CD4-positive, alpha-beta T cell (primary cell): ENCODE measurements at regions not wholly inside any gene's neighbourhood (a gene's known extent, or its start where the extent isn't known, plus 50 kb on each side); places are given as distances from the start of the nearest gene placed in this dataset.

ENCODE experiments used
- ATAC-seq: fragments of 200-7000 bp; cut with Tn5 transposase; one replicate; pipeline ENCODE4 v1.10.0; 2022; ENCODE audit warnings: mild to moderate bottlenecking; ENCODE audit not compliant: poor library complexity
- CTCF ChIA-PET: fragments of 350-600 bp; sonication (Branson Sonifier 250); formaldehyde crosslinking; loops from one replicate; lab custom pipeline; 2021; ENCODE audit warnings: antibody characterized with exemption, inconsistent platforms; lab: Charles Lee
- POLR2A ChIA-PET: fragments of 350-600 bp; sonication (Branson Sonifier 250); formaldehyde crosslinking; loops from one replicate; lab custom pipeline; 2021; ENCODE audit warnings: antibody characterized with exemption, inconsistent platforms; lab: Charles Lee
- DNase-seq, 14 experiments: peaks; one replicate each; pipeline ENCODE4 v3.0.0-alpha.2; 2013 to 2020; ENCODE audit warnings: mixed read lengths in 2 of 14
- H3K27ac ChIP-seq, 2 donors: one replicate each; pipeline versions ENCODE4 v1.5.1 to v1.7.0; 2013; ENCODE audit warnings: low read length in 2 of 2, low read depth in 1 of 2, mild to moderate bottlenecking in 1 of 2
- H3K27me3 ChIP-seq, 2 experiments: 1 replicate in 1 of 2; 2 replicates in 1 of 2; pipeline versions ENCODE4 v1.6.1 to v1.7.0; 2013; ENCODE audit warnings: low read length in 2 of 2, control low read depth in 1 of 2, mild to moderate bottlenecking in 1 of 2, moderate library complexity in 1 of 2; ENCODE audit not compliant: insufficient read depth in 2 of 2, control insufficient read depth in 1 of 2
- H3K36me3 ChIP-seq: one replicate; pipeline ENCODE4 v1.6.1; 2013; ENCODE audit warnings: low read length, control low read depth; ENCODE audit not compliant: insufficient read depth
- H3K4me1 ChIP-seq: one replicate; pipeline ENCODE4 v1.6.1; 2013; ENCODE audit warnings: low read length, control low read depth; ENCODE audit not compliant: insufficient read depth
- H3K4me3 ChIP-seq: one replicate; pipeline ENCODE4 v1.5.1; 2013; ENCODE audit warnings: mild to moderate bottlenecking, low read length, moderate library complexity
- H3K9me3 ChIP-seq, 2 experiments: 1 replicate in 1 of 2; 2 replicates in 1 of 2; pipeline versions ENCODE4 v1.6.1 to v1.7.0; 2013; ENCODE audit warnings: low read length in 2 of 2, mild to moderate bottlenecking in 2 of 2, control low read depth in 1 of 2, moderate library complexity in 1 of 2; ENCODE audit not compliant: control insufficient read depth in 1 of 2, insufficient read depth in 1 of 2
- H3K27ac Mint-ChIP-seq: one replicate; pipeline ENCODE4 v1.8.0; 2020; ENCODE audit warnings: mixed read lengths
- H3K27me3 Mint-ChIP-seq: one replicate; pipeline ENCODE4 v1.8.0; 2021; ENCODE audit warnings: mixed read lengths
- H3K36me3 Mint-ChIP-seq: one replicate; pipeline ENCODE4 v1.8.0; 2021; ENCODE audit warnings: low read depth, mixed read lengths
- H3K4me1 Mint-ChIP-seq: one replicate; pipeline ENCODE4 v1.8.0; 2021; ENCODE audit warnings: low read depth, mixed read lengths
- H3K4me3 Mint-ChIP-seq: one replicate; pipeline ENCODE4 v1.8.0; 2020; ENCODE audit warnings: mild to moderate bottlenecking, mixed read lengths
- H3K9me3 Mint-ChIP-seq: one replicate; pipeline ENCODE4 v1.8.0; 2020; ENCODE audit warnings: mixed read lengths
- intact Hi-C, 2 experiments: fragments of 100-400 bp; cut with DNase I in 1 of 2; cut with micrococcal nuclease in 1 of 2; formaldehyde crosslinking; loops; one replicate each; pipeline versions ENCODE4 v1.15.1 to v1.9.0; 2023 to 2025; cut with DNase I, micrococcal nuclease
- TF ChIP-seq, protein P1 (sequence below): fragments of 200-600 bp; IDR thresholded peaks from one replicate; pipeline ENCODE4 v1.8.0; 2022; ENCODE audit warnings: antibody characterized with exemption, mild to moderate bottlenecking

DNA sequence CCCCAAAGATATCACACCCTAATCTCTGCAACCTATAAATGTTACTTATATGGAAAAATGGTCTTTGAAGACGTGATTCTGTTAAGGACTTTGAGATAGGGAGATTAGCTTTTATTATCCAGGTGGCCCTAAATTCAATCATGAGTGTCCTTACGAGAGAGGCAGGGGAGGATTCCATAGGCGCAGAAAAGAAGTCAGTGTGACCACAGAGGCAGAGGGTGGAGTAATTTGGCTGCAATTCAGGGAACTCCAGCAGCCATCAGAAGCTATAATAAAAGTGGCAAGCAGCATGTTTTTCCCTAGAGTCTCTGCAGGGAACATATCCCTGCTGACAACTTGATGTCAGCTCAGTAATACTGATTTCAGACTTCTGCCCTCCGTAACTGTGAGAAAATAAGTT, 315.2 kb upstream of the ROBO2 start:
- no peaks in the 10 kb centered on the region for H3K36me3 Mint-ChIP-seq
- no peak overlapping the region for H3K27ac Mint-ChIP-seq
- no peaks in the 10 kb centered on the region for H3K27me3 Mint-ChIP-seq
- CTCF ChIA-PET, result no interaction called here
- H3K4me1 Mint-ChIP-seq, result no peaks in the 10 kb centered on the region
- TF ChIP-seq, protein P1, sequence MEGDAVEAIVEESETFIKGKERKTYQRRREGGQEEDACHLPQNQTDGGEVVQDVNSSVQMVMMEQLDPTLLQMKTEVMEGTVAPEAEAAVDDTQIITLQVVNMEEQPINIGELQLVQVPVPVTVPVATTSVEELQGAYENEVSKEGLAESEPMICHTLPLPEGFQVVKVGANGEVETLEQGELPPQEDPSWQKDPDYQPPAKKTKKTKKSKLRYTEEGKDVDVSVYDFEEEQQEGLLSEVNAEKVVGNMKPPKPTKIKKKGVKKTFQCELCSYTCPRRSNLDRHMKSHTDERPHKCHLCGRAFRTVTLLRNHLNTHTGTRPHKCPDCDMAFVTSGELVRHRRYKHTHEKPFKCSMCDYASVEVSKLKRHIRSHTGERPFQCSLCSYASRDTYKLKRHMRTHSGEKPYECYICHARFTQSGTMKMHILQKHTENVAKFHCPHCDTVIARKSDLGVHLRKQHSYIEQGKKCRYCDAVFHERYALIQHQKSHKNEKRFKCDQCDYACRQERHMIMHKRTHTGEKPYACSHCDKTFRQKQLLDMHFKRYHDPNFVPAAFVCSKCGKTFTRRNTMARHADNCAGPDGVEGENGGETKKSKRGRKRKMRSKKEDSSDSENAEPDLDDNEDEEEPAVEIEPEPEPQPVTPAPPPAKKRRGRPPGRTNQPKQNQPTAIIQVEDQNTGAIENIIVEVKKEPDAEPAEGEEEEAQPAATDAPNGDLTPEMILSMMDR, result no peak
- Histone ChIP-seq H3K27me3 (no peaks in the 10 kb centered on the region), H3K4me3 (no peak overlapping the region), H3K27ac (no peak overlapping the region), H3K9me3 (peaks cover 0 to 3% of the 10 kb centered on the region in 2 experiments), H3K4me1 (no peaks in the 10 kb centered on the region), H3K36me3 (no peaks in the 10 kb centered on the region)
- DNase-seq (no peak), ATAC-seq (no peak)
- no peak overlapping the region for H3K4me3 Mint-ChIP-seq
- H3K9me3 Mint-ChIP-seq, result peaks cover 20% of the 10 kb centered on the region
- POLR2A ChIA-PET, result no interaction called here
- intact Hi-C loops, result no loop called here

DNA sequence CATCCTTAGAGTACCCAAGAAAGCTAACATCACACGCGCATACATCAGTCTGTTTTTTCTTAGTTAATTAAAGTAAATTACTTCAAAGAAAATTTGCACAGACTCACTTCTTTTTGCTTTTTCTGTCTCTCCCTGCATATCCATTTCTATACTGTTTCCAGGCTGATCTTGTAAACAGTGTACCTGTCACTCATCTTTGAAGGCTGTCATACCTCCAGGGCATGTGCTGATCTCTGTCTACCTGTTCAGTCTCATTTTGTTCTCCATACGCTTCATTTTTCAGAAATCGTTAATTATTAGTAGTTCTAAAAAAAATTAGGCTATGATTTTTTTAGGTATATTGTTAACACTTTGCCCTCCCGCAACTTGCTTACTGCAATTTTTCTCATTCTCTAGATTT, 313.9 kb upstream of the ROBO2 start:
- no peaks in the 10 kb centered on the region for H3K4me1 ChIP-seq
- ATAC-seq (no peak), DNase-seq (no peak)
- H3K36me3 Mint-ChIP-seq, result no peaks in the 10 kb centered on the region
- no peak overlapping the region for H3K27ac Mint-ChIP-seq
- no peaks in the 10 kb centered on the region for H3K36me3 ChIP-seq
- H3K4me1 Mint-ChIP-seq, result no peaks in the 10 kb centered on the region
- TF ChIP-seq, protein P1, result no peak
- H3K27me3 Mint-ChIP-seq, result no peaks in the 10 kb centered on the region
- ChIA-PET POLR2A (no interaction called here), CTCF (no interaction called here)
- H3K4me3 Mint-ChIP-seq, result no peak overlapping the region
- intact Hi-C loops, result no loop called here
- no peak overlapping the region for H3K27ac ChIP-seq
- no peak overlapping the region for H3K4me3 ChIP-seq
- peaks cover 20% of the 10 kb centered on the region for H3K9me3 Mint-ChIP-seq
- H3K9me3 ChIP-seq, result peaks cover 0 to 4% of the 10 kb centered on the region in 2 experiments
- no peaks in the 10 kb centered on the region for H3K27me3 ChIP-seq

GRCh38 chr3:76728426-76728825, 311.5 kb upstream of the ROBO2 start:
- intact Hi-C loops, result no loop called here

More at GRCh38 chr3:76728426-76728825, 311.5 kb upstream of the ROBO2 start:
- ChIA-PET POLR2A (no interaction called here), CTCF (no interaction called here)
- no peaks in the 10 kb centered on the region for H3K36me3 ChIP-seq
- Mint-ChIP-seq H3K4me3 (no peak overlapping the region), H3K4me1 (no peaks in the 10 kb centered on the region), H3K27me3 (no peaks in the 10 kb centered on the region), H3K9me3 (peaks cover 34% of the 10 kb centered on the region), H3K36me3 (no peaks in the 10 kb centered on the region), H3K27ac (no peak overlapping the region)
- TF ChIP-seq, protein P1, result no peak
- ATAC-seq (no peak), DNase-seq (no peak)
- peaks cover 0 to 4% of the 10 kb centered on the region in 2 experiments for H3K9me3 ChIP-seq
- no peak overlapping the region for H3K4me3 ChIP-seq
- no peaks in the 10 kb centered on the region for H3K27me3 ChIP-seq
- no peaks in the 10 kb centered on the region for H3K4me1 ChIP-seq
- H3K27ac ChIP-seq, result no peak overlapping the region
